H1 (cell line): ENCODE measurements at regions not wholly inside any gene's neighbourhood (a gene's known extent, or its start where the extent isn't known, plus 50 kb on each side); places are given as distances from the start of the nearest gene placed in this dataset.

Source experiments
- ASH2L ChIP-seq: fragments of 200-600, 300-600 bp; sonication (generic); IDR thresholded peaks from one replicate; pipeline ENCODE4 v1.7.1; 2017; ENCODE audit warnings: low read length
- BCL11A ChIP-seq, 2 experiments: IDR thresholded peaks; one replicate each; pipeline ENCODE4 v1.6.1; 2011; ENCODE audit warnings: low read depth in 2 of 2, low read length in 2 of 2, mild to moderate bottlenecking in 2 of 2
- BRCA1 ChIP-seq: IDR thresholded peaks from 2 replicates; pipeline ENCODE4 v1.6.1; 2012; ENCODE audit warnings: low read depth, low read length, improper control_type of control experiment
- CEBPB ChIP-seq: IDR thresholded peaks from 2 replicates; pipeline ENCODE4 v1.6.1; 2012; ENCODE audit warnings: low read depth, low read length
- GABPA ChIP-seq: IDR thresholded peaks from 2 replicates; pipeline ENCODE4 v1.6.1; 2011; ENCODE audit warnings: mild to moderate bottlenecking, low read length, moderate library complexity, borderline replicate concordance; ENCODE audit not compliant: insufficient read depth
- POLR2A ChIP-seq, 2 experiments: IDR thresholded peaks; 1 replicate in 1 of 2; 2 replicates in 1 of 2; pipeline ENCODE4 v1.6.1; 2011; ENCODE audit warnings: low read depth in 2 of 2, low read length in 2 of 2, mild to moderate bottlenecking in 2 of 2; ENCODE audit errors: control extremely low read depth in 1 of 2
- RBBP5 ChIP-seq: IDR thresholded peaks from 2 replicates; pipeline ENCODE4 v1.7.1; 2012; ENCODE audit warnings: low read depth, mild to moderate bottlenecking, inconsistent platforms, low read length, moderate library complexity, borderline replicate concordance
- RFX5 ChIP-seq: IDR thresholded peaks from 2 replicates; pipeline ENCODE4 v1.6.1; 2011; ENCODE audit warnings: low read depth, low read length, improper control_type of control experiment, borderline replicate concordance
- SP1 ChIP-seq: IDR thresholded peaks from 2 replicates; pipeline ENCODE4 v1.6.1; 2011; ENCODE audit warnings: low read depth, low read length
- TAF7 ChIP-seq: optimal IDR thresholded peaks from 2 replicates; pipeline ENCODE3; 2011; ENCODE audit warnings: low read depth, mild to moderate bottlenecking, inconsistent platforms, low read length, moderate library complexity, borderline replicate concordance
- YY1 ChIP-seq: IDR thresholded peaks from 2 replicates; pipeline ENCODE4 v1.6.1; 2011; ENCODE audit warnings: low read depth, mild to moderate bottlenecking, low read length
- ZNF274 ChIP-seq: IDR thresholded peaks from 2 replicates; pipeline ENCODE4 v1.7.0; 2012; ENCODE audit warnings: low read length, borderline replicate concordance; ENCODE audit errors: extremely low read depth
- TF ChIP-seq, protein P1 (sequence below), 3 experiments: IDR thresholded peaks; 1 replicate in 2 of 3; 2 replicates in 1 of 3; pipeline versions ENCODE4 v1.5.1 to v1.6.1; 2011; ENCODE audit warnings: low read length in 3 of 3, mild to moderate bottlenecking in 3 of 3, inconsistent platforms in 2 of 3, low read depth in 1 of 3, moderate library complexity in 1 of 3; ENCODE audit not compliant: insufficient read depth in 1 of 3; ENCODE audit errors: control extremely low read depth in 1 of 3
- TF ChIP-seq, protein P2 (sequence below): IDR thresholded peaks from 2 replicates; pipeline ENCODE4 v1.6.1; 2011; ENCODE audit warnings: low read length, improper control_type of control experiment

DNA sequence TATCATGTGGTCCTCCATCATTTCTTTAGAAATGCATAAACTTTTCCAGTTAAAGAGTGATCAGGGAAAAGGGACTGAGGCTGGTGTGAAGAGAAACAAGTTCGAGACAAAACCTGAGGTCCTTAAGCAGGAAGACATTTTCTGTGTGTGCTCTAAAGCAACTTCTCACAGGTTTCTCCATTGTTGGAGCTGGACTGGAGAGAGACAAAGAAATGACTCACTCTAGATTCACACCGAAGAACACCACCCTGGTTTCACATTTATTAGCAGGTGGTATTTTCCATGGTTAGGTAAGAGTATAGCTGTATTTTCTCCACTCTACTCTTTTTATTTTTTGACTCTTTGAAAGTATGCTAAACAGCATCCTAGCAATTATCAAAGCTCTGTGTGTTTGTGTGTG, 736.4 kb downstream of the KCNA4 start:
- TF ChIP-seq, protein P1, sequence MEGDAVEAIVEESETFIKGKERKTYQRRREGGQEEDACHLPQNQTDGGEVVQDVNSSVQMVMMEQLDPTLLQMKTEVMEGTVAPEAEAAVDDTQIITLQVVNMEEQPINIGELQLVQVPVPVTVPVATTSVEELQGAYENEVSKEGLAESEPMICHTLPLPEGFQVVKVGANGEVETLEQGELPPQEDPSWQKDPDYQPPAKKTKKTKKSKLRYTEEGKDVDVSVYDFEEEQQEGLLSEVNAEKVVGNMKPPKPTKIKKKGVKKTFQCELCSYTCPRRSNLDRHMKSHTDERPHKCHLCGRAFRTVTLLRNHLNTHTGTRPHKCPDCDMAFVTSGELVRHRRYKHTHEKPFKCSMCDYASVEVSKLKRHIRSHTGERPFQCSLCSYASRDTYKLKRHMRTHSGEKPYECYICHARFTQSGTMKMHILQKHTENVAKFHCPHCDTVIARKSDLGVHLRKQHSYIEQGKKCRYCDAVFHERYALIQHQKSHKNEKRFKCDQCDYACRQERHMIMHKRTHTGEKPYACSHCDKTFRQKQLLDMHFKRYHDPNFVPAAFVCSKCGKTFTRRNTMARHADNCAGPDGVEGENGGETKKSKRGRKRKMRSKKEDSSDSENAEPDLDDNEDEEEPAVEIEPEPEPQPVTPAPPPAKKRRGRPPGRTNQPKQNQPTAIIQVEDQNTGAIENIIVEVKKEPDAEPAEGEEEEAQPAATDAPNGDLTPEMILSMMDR (IDR thresholded peaks at IDR 0.05; ENCODE audit: control extremely low read depth in 1 of 3, insufficient read depth in 1 of 3, low read depth in 1 of 3, low read length in 3 of 3), result no peak
- TF ChIP-seq RFX5, result no peak
- TF ChIP-seq BCL11A (IDR thresholded peaks at IDR 0.05; ENCODE audit: low read depth in 2 of 2, low read length in 2 of 2), result no peak
- no peak for TF ChIP-seq CEBPB
- no peak for TF ChIP-seq YY1
- TF ChIP-seq GABPA, result no peak
- no peak for TF ChIP-seq BRCA1
- TF ChIP-seq ZNF274, result no peak
- TF ChIP-seq RBBP5, result no peak
- no peak for TF ChIP-seq SP1
- TF ChIP-seq TAF7, result no peak
- TF ChIP-seq POLR2A (IDR thresholded peaks at IDR 0.05; ENCODE audit: control extremely low read depth in 1 of 2, low read depth in 2 of 2, low read length in 2 of 2), result no peak
- no peak for TF ChIP-seq ASH2L
- TF ChIP-seq, protein P2, sequence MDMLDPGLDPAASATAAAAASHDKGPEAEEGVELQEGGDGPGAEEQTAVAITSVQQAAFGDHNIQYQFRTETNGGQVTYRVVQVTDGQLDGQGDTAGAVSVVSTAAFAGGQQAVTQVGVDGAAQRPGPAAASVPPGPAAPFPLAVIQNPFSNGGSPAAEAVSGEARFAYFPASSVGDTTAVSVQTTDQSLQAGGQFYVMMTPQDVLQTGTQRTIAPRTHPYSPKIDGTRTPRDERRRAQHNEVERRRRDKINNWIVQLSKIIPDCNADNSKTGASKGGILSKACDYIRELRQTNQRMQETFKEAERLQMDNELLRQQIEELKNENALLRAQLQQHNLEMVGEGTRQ, result no peak
